ES-I3 (cell line): ENCODE measurements at regions not wholly inside any gene's neighbourhood (a gene's known extent, or its start where the extent isn't known, plus 50 kb on each side); places are given as distances from the start of the nearest gene placed in this dataset.

ENCODE experiments used
- H3K36me3 ChIP-seq: 2 replicates; pipeline ENCODE4 v1.6.1; 2013; ENCODE audit warnings: mild to moderate bottlenecking, low read length, control low read depth, moderate library complexity; ENCODE audit not compliant: insufficient read depth
- H3K4me1 ChIP-seq: 2 replicates; pipeline ENCODE4 v1.6.1; 2013; ENCODE audit warnings: mild to moderate bottlenecking, control low read depth, low read length; ENCODE audit not compliant: insufficient read depth
- H3K9ac ChIP-seq: 2 replicates; pipeline ENCODE4 v1.6.1; 2013; ENCODE audit warnings: low read depth, mild to moderate bottlenecking, low read length, moderate library complexity
- H3K9me3 ChIP-seq: 2 replicates; pipeline ENCODE4 v1.6.1; 2013; ENCODE audit warnings: mild to moderate bottlenecking, low read length, moderate library complexity; ENCODE audit not compliant: control insufficient read depth, insufficient read depth

- H3K36me3 ChIP-seq: no peaks in the 10 kb centered on the region
- H3K9me3 ChIP-seq: no peaks in the 10 kb centered on the region; the same call in 1 of the 2 replicates
- 0 out of 2 replicates have a peak, but pooled peaks cover 3% of the 10 kb centered on the region for H3K4me1 ChIP-seq
- no peak overlapping the region for H3K9ac ChIP-seq
Observed at GRCh38 chr2:7994397-7994951, 687.4 kb upstream of the ID2 start.

DNA sequence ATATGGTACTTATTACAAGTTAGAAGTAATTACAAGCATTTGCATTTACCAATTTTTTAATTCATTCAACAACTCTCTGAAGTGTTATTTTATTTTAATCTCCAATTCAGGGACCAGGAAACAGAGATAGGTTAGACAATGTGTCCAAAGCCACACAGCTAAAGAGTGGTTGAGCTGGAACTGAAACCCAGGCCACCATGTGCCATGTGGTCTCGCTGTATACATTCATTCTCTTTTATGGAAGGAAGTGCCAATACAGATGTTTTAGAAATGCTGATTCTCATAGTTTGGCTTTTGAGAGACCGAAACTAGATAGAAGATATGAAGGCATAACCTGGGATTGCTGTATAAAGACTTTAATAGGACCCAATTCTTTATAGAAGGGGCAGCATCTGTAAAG is 684.6 kb upstream of the ID2 start:
- H3K4me1 ChIP-seq: 0 out of 2 replicates have a peak, but pooled peaks cover 3% of the 10 kb centered on the region
- H3K9me3 ChIP-seq: no peaks in the 10 kb centered on the region
- H3K36me3 ChIP-seq: no peaks in the 10 kb centered on the region
- H3K9ac ChIP-seq: no peak overlapping the region

GRCh38 chr2:7999683-8000476 is 682.0 kb upstream of the ID2 start:
- Histone ChIP-seq H3K36me3 (no peaks in the 10 kb centered on the region), H3K9ac (no peak overlapping the region), H3K9me3 (no peaks in the 10 kb centered on the region), H3K4me1 (0 out of 2 replicates have a peak, but pooled peaks cover 3% of the 10 kb centered on the region)

DNA sequence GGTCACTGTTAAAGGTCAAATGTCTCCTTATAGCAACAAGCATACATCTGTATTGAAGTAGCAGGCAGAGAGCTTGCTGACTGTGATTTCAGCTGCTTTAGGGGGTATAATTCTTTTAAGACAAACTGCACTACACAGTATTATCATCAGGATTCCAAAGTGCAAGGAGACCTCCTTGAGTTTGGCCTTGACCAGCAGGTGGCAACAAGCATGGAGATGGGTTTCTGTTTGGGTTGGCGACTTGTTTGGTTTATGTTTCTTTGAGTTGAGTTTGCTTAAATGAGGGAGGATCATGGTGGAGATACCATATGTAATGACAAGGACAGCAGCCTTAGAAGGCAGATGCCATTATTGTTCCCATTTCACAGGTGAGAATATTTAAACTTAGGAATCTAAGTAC is 681.0 kb upstream of the ID2 start:
- no peaks in the 10 kb centered on the region for H3K36me3 ChIP-seq
- H3K9ac ChIP-seq: no peak overlapping the region
- H3K4me1 ChIP-seq: 0 out of 2 replicates have a peak, but pooled peaks cover 3% of the 10 kb centered on the region
- no peaks in the 10 kb centered on the region for H3K9me3 ChIP-seq

- Histone ChIP-seq H3K36me3 (no peaks in the 10 kb centered on the region), H3K9me3 (no peaks in the 10 kb centered on the region), H3K9ac (no peak overlapping the region), H3K4me1 (peaks cover 3% of the 10 kb centered on the region; the same call in 1 of the 2 replicates)
Observed at GRCh38 chr2:8002765-8003393, 679.0 kb upstream of the ID2 start.

GRCh38 chr2:8003462-8004075 is 678.3 kb upstream of the ID2 start:
- Histone ChIP-seq H3K9ac (no peak overlapping the region), H3K36me3 (no peaks in the 10 kb centered on the region), H3K9me3 (no peaks in the 10 kb centered on the region), H3K4me1 (peaks cover 3% of the 10 kb centered on the region; the same call in 1 of the 2 replicates)

GRCh38 chr2:8004250-8004681 is 677.6 kb upstream of the ID2 start:
- no peaks in the 10 kb centered on the region for H3K9me3 ChIP-seq
- no peaks in the 10 kb centered on the region for H3K36me3 ChIP-seq
- H3K9ac ChIP-seq: no peak overlapping the region
- H3K4me1 ChIP-seq: peaks cover 3% of the 10 kb centered on the region; the same call in 1 of the 2 replicates

DNA sequence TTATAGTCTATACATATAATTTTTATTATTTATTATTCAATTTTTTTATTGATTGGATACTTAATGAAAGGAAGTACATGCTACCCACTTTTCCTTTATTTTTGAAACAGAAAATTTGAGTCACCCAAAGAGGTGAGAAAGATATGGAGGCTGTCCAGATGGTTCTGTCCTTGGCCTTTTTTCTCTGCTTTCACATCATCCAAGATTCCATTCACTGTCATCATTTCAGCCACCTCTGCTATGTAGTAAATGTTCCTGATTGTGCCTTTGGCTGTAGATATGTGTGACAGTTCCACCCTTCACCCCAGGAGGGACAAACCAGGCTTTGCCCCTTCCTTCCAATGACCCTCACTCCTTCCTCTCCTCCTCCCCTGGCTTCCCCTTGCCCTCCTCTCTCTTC is 675.7 kb upstream of the ID2 start:
- peaks cover 3% of the 10 kb centered on the region; the same call in 1 of the 2 replicates for H3K4me1 ChIP-seq
- H3K36me3 ChIP-seq: no peaks in the 10 kb centered on the region
- no peaks in the 10 kb centered on the region for H3K9me3 ChIP-seq
- no peak overlapping the region for H3K9ac ChIP-seq

DNA sequence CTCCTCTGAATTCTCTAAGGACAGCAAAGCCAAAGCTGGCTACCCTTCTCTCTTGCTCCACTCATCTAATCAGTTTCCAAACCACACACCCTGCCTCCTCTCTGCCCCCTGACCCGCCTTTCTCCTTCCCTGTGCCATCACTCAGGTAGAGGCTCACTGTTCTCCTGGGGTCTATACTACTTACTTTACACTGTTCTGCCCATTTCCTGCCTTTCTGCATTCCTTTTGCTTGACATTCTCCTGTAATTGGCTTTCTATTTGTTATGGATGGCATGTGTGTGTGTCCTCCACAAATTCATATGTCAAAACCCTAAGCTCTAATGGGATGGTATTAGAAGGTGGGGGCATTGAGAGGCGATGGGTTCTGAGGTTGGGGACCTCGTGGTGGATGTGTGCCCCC is 675.2 kb upstream of the ID2 start:
- H3K9ac ChIP-seq: no peak overlapping the region
- peaks cover 3% of the 10 kb centered on the region; the same call in 1 of the 2 replicates for H3K4me1 ChIP-seq
- H3K9me3 ChIP-seq: no peaks in the 10 kb centered on the region

DNA sequence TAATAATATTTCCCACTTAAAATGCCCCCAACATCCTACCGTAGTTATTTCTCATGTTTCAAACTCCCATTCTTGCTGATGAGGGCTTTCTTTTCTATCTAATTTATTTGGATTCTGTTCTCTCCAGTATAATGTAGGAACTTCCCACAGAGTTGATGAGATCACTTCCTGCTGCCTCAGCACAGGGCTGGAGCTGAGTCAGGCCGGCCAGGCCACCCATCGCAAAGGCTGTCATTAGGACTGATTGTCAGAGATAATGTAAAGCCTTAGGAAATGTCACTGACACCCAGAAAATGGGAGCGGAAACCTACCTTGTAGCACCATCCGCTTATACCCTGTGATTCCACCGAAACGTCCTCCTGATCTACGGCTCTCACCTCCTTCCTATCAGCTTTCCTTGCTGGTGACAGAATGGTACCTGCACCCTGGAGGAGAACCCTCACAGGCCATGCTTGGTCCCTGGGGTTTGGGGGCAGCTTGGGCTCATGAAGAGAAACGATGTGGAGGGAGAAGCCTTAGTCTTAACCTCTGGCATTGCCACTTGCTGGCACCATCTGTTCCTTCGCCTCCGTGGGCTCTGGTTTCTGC is 672.8 kb upstream of the ID2 start:
- no peaks in the 10 kb centered on the region for H3K36me3 ChIP-seq
- peaks cover 3% of the 10 kb centered on the region; the same call in 1 of the 2 replicates for H3K4me1 ChIP-seq
- H3K9me3 ChIP-seq: no peaks in the 10 kb centered on the region
- no peak overlapping the region for H3K9ac ChIP-seq

More for the DNA sequence above, 675.2 kb upstream of the ID2 start:
- H3K36me3 ChIP-seq: no peaks in the 10 kb centered on the region

DNA sequence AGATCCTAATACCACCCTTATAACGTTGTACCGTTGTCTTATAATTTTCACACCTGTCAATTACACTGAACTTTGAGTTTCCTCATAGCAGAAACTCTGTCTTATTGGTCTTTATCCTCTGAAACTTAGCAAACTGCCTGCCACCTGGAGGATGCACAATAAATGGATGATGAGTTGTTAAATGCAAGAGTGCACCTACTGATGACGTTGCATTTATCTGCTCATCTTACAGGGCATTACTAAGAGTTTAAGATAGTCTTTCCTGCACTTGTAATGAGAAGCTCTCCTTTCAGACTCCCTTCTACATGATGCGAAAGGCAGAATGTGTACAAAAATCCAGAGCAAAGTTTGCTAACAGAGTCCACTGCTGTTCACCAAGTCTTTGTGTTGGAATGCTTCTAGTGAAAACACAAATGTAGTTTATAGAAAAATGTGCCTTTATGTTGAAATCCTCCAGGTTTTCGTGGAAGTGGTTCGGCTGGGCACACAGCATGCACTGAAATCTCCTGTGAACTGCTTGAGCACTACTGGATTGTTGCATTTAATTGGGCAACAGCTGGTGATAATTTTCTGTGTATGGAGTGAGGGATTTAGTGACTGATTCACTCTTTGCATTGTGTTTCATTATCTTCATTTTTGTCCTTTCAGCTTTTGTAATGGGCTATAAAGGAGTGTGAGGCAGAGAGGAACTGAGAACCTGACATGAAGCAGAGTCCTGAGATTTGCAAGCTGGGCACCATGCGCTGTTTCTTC is 665.8 kb upstream of the ID2 start:
- H3K36me3 ChIP-seq: no peaks in the 10 kb centered on the region
- no peak overlapping the region for H3K9ac ChIP-seq

DNA sequence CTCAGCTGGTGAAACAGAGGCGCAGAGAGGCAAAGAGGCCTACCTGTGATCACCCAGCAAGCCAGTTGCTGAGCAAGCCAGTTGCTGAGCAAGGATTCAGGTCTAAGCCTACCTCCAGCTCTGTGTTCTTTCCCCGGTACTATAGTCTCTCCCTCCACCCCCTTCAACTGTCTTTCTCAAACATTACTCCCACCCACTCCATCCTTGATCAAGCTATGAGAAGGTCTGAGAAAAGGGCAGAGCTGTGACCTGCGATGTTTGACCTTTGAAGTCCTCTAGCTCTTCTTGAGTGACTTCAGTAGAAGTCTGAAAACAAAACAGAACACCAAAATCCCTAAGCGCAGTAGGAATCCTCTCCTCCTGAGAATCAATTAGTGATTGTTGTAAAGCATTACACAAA is 665.2 kb upstream of the ID2 start:
- H3K9ac ChIP-seq: no peak overlapping the region
- H3K36me3 ChIP-seq: no peaks in the 10 kb centered on the region
- no peaks in the 10 kb centered on the region for H3K4me1 ChIP-seq
- no peaks in the 10 kb centered on the region for H3K9me3 ChIP-seq

More for the DNA sequence above, 665.8 kb upstream of the ID2 start:
- Histone ChIP-seq H3K9me3 (no peaks in the 10 kb centered on the region), H3K4me1 (no peaks in the 10 kb centered on the region)

- Histone ChIP-seq H3K4me1 (no peaks in the 10 kb centered on the region), H3K36me3 (no peaks in the 10 kb centered on the region), H3K9me3 (no peaks in the 10 kb centered on the region; the same call in 1 of the 2 replicates), H3K9ac (no peak overlapping the region)
Observed at GRCh38 chr2:8018956-8019355, 662.9 kb upstream of the ID2 start.
